ENCODE measurements at regions not wholly inside any gene's neighbourhood (a gene's known extent, or its start where the extent isn't known, plus 50 kb on each side); places are given as distances from the start of the nearest gene placed in this dataset.
"Not testable (repeated sequence)": the region's sequence is repeated elsewhere in the genome, so short reads cannot be mapped to it uniquely, and the experiment has no call there.

DNA sequence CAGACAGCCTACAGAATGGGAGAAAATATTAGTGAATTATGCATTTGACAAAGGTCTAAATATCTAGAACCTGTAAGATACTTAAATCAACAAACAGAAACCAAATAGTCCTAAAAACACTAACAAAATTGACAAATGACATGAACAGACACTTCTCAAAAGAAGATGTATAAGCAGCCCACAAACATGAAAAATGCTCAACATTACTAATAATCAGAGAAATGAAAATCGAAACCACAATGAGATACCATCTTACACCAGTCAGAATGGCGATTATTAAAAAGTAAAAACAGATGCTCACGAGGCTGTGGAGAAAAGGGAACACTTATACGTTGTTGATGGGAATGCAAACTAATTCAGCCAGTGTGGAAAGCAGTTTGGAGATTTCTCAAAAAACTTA lies 1186.8 kb downstream of the DTWD2 start:
- no peak for DNase-seq (ENCODE audit: low spot score)

DNA sequence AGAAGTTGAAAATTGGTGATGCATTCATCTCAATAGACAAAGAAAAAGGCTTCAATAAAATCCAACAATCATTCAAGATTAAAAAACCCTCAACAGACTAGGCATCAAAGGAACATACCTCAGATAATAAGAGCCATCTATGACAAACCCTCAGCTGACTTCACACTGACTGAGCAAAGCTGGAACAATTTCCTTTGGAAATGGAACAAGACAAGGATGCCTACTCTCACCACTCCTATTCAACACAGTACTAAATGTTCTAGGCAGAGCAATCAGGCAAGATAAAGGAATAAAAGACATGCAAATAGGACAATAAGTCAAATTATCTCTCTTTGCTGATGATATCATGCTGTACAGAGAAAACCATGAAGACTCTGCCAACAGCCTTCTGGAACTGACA lies 1188.1 kb downstream of the DTWD2 start:
- no peak for DNase-seq (ENCODE audit: low spot score)

- no peak for DNase-seq (ENCODE audit: low spot score)
Measured at GRCh38 chr5:117794847-117795246, 1193.5 kb downstream of the DTWD2 start.

- DNase-seq (ENCODE audit: low spot score) = no peak
Measured at GRCh38 chr5:117793963-117794362, 1194.4 kb downstream of the DTWD2 start.

- no peak for DNase-seq (ENCODE audit: low spot score)
Measured at GRCh38 chr5:117792476-117792875, 1195.9 kb downstream of the DTWD2 start.

- DNase-seq (ENCODE audit: low spot score) = no peak
Measured at GRCh38 chr5:117788596-117788995, 1199.8 kb downstream of the DTWD2 start.

DNA sequence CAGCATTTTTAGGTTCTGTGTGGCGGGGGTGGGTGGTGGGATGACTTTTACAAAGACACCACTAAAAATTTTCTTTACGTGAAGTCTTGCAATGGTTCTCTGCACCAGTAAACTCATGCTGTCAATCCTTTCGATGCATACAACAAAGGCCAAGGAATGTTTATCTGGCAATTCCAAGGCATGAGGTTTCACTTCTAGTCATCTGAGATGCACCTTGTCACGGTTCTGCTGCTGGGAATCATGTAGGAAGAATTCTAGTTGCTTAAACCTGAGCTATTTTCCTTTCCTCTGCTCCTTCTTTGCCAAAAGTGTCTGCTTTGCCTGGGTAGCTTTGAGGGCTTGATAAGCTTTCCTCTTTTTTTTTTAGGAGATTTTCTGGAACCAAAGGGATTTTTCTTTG lies 1204.5 kb upstream of the SEMA6A start:
- no peak for DNase-seq (ENCODE audit: low spot score)

DNA sequence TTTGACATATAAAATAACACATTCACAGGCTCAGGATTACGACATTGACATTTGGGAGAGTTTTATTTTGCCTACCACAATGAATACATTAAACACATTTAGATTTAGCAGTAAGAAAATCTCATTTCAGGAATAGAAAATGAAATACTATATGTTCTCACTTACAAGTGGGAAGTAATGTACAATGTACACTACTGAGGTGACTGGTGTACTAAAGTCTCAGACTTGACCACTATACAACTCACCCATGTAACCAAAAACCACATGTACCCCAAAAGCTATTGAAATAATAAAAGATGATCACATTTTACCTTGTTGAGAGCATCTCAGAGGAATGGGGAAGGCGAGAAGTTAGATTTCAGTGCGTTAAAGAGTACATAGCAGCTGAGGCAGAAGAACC lies 1202.4 kb upstream of the SEMA6A start:
- DNase-seq (ENCODE audit: low spot score) = no peak

- no peak for DNase-seq (ENCODE audit: low spot score)
Measured at GRCh38 chr5:117769877-117770276, 1195.3 kb upstream of the SEMA6A start.

GRCh38 chr5:117763271-117763670 lies 1188.6 kb upstream of the SEMA6A start:
- DNase-seq (ENCODE audit: low spot score) = no peak

DNA sequence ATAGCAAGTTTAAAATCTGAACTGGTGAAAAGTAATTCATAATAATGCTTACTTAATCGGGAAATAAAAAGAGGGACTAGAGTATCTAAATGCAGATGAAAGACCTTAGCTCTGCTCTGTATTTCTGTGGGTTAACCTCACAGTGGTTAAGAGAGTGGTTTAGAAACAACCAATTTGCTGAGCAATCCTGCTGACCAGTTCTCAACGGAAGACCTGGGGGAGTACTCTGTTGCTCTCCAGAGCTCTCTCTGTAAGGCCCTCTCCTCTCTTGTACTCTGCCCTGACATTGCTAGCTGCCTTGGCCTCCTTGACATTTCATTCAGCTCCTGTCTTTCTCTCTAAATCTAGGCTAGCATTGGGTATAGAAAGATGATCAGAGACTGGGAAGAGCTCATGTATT lies 1186.6 kb upstream of the SEMA6A start:
- DNase-seq (ENCODE audit: low spot score) = no peak

DNA sequence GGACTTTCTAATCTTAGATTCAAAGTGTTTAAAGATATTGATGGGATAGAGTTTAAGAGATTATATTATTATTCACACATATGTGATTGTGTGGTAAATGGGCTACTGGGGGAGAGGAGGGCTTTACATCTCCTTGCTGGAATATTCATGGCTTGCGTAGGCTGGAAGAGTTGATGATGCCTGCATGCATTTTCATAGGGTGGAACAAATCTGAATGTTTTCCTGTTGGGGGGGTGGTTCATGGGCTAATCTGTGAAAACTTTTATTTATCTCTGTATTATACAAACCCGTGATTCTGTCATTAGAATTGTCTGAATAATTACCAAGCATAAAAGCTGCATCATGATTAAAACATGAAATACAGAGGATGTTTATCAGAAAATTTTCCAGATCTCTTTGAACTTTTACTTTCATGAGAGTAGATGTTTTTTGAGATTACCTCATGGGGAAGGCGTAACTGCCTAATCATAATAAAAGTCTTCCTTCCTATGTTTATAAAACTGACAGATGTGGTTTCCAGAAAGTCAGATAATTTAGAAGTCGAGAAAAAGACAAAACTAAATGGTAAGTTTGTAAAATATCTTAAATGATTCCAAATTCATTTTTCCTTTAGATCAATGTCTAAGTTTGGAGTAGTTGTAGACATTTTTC lies 1185.4 kb upstream of the SEMA6A start:
- no peak for DNase-seq (ENCODE audit: low spot score)

GRCh38 chr5:117752403-117752802 lies 1177.8 kb upstream of the SEMA6A start:
- DNase-seq (ENCODE audit: low spot score) = no peak

DNA sequence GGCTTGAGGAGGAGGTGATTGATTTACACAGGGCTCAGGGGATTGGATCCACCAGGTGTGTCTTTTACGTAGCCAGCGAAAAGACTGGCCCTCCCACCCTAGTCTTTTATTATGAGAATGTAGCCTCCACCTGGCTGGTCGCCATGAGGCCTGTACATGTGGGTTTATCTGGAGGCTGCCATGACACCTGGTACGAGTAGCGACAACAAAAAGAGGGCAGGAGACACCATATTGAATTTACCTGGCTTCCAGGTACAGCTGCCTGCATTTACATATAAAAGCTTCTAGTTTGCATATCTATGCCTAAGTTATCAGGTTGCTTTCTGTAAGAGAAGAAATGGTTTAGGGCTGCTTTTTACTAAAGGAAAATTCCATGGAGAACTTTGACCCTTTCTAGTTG lies 1173.7 kb upstream of the SEMA6A start:
- no peak for DNase-seq (ENCODE audit: low spot score)

DNA sequence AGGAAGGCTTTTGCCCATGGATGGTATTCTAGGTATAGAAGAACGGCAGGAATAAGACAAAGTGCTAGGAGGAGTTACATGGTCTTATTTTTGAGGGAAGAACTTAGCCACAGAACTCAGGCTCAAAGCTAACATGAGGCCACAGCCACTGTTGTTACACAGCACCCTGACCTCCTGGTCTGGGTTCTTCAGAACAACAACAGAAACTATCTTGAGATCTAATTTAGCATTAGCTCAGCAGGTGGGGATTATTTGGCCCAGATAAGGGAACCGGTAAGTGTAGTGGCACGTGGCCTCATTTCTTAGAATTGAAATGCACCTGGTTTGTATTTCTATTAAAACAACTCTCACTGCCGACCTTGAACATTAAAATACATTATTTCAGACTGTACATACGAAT lies 1168.7 kb upstream of the SEMA6A start:
- no peak for DNase-seq (ENCODE audit: low spot score)

GRCh38 chr5:117741655-117742206 lies 1167.1 kb upstream of the SEMA6A start:
- no peak for DNase-seq (ENCODE audit: low spot score)

DNA sequence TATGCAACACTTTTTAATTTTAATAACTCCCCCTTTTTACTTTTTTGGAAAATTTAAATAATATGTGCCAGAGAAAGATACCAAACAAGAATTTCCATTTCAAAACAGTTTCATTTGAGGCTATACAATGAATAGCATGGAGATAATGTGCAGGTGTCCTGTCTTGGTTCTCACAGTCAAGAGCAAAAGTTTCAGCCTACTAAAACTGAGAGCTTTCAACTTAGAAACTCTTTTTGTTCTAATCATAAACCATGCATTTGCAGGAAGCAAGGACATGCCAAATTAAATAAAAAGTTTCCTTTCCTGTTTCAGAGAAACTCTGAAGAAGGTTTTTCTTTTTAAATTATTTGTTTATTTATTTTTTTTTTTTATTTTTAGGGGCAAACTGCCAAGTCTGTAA lies 1165.6 kb upstream of the SEMA6A start:
- no peak for DNase-seq (ENCODE audit: low spot score)

DNA sequence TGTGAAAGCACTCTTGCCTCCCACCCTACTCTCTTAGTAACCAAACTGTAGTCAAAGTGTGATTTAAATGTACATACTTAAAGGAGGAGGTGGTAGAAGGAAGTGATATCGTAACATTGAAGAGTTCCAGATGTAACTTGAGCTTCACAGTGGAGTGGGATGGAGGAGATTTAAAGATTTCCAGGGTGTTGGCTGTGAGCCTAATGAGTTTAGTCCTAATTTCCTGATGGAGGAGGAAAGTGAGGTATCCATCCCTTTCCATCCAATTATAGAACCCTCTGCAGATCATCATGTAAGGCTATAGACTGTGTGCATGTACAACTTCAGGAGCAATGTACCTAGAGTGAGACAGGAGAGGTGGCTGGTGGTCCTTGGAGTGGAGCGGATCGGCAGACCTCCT lies 1163.9 kb upstream of the SEMA6A start:
- no peak for DNase-seq (ENCODE audit: low spot score)

DNA sequence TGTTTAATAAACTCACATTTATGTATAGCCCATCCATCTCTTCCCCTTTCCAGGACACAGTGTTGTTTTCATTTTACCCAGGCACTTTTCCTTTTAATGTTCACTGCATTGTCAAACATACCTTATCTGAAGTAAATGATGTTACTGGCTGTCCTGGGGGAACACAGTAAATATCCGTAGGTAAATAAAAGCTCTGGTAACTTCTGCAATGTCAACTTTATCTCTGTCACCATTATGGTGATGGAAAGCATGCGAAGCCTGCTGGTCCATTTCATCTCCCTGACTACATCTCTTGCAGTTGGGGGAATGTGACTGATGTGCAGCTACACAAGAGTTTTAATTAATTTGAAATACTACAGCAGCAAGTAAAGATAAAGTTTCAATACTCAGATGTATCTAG lies 1162.1 kb upstream of the SEMA6A start:
- no peak for DNase-seq (ENCODE audit: low spot score)

GRCh38 chr5:117734056-117734455 lies 1159.4 kb upstream of the SEMA6A start:
- no peak for DNase-seq (ENCODE audit: low spot score)

- DNase-seq (ENCODE audit: low spot score) = no peak
Measured at GRCh38 chr5:117733051-117733450, 1158.4 kb upstream of the SEMA6A start.

GRCh38 chr5:117732264-117732663 lies 1157.6 kb upstream of the SEMA6A start:
- DNase-seq (ENCODE audit: low spot score) = no peak

DNA sequence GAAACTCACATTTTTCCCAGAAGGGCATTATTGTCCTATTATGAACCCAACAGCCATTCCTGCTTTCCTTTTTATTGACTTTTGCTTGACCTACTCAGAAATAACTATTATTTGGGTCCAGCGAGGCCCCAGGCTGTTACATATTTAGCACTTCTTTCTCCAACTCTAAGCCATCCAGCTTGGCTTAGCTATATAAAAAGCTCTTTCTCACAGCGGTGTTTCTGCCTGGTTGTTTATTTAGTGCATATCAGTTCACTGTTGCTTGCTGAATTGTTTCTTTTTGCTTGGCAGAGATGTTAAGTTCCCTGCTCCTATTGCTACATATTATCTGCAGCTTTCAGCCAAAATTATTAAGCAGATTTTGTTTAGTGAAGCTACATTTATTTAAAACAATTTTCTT lies 1156.8 kb upstream of the SEMA6A start:
- no peak for DNase-seq (ENCODE audit: low spot score)

DNA sequence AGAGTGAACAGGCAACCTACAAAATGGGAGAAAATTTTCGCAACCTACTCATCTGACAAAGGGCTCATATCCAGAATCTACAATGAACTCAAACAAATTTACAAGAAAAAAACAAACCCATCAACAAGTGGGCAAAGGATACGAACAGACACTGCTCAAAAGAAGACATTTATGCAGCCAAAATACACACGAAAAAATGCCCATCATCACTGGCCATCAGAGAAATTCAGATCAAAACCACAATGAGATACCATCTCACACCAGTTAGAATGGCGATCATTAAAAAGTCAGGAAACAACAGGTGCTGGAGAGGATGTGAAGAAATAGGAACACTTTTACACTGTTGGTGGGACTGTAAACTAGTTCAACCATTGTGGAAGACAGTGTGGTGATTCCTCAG lies 1146.2 kb upstream of the SEMA6A start:
- not testable (repeated sequence) for DNase-seq (ENCODE audit: low spot score)
